ENCODE measurements at regions not wholly inside any gene's neighbourhood (a gene's known extent, or its start where the extent isn't known, plus 50 kb on each side); places are given as distances from the start of the nearest gene placed in this dataset.

DNA sequence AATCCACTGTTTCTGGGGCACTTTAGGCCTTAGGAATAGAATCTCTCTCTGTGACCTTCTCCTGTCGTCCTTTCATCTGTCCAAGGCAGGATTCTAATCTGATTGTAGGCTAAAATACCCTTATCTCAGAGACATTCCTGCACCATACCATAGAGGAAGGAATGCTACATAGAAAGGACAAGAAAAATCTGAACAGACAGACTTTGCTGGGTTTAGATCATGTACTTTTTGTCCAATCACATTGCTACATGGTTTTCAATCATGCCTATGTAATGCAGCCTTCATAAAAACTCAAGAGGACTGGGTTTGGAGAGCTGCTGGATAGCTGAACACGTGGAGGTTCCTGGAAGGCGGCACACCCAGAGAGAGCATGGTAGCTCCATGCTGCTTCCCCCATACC lies 378.5 kb upstream of the SEMA6D start:
- intact Hi-C loops (cut with micrococcal nuclease): no loop called here
- Mint-ChIP-seq H3K27me3 (ENCODE audit: insufficient read depth) (no peaks in the 10 kb centered on the region), H3K4me1 (ENCODE audit: low read depth) (no peaks in the 10 kb centered on the region), H3K36me3 (ENCODE audit: low read depth) (no peaks in the 10 kb centered on the region), H3K4me3 (no peak overlapping the region), H3K9me3 (peaks cover 9% of the 10 kb centered on the region), H3K27ac (no peak overlapping the region)
- DNase-seq (ENCODE audit: low spot score): no peak

DNA sequence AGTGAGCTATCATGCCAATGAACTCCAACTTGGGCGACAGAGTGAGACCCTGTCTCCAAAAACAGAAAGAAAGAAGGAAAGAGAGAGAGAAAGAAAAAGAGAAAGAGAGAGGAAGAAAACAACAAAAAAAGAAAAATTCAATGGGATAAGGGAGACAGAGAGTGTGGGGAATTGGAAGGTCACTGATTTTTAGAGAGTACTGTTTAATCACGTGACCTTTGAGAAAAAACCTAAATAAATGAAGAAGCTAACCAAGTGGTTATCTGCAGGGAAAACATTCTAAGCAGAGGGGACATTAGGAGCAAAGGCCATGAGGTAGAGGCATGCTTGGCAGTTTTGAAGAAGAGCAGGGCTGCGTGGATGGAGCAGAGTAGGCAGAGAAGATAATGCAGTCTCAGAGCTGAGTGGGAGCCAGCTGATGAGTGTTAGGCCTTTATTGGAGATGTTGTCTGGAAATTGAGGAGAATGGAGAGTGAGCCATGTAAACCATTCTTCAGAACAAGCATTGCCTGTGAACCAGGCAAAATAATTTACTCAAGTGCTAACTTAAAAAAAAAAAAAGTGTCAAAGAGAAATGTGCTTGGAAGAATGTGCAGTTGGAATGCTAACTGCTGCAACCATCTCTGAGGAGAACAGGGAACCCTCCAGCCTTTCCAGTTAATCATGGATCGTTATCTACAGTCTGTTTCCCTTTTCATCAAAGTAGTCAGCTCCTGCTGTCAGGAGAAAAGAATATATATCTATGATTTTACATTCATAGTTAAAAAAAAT lies 377.3 kb upstream of the SEMA6D start:
- intact Hi-C loops (cut with micrococcal nuclease): no loop called here
- H3K4me1 Mint-ChIP-seq (ENCODE audit: low read depth): no peaks in the 10 kb centered on the region
- no peak for DNase-seq (ENCODE audit: low spot score)
- no peak overlapping the region for H3K27ac Mint-ChIP-seq
- H3K9me3 Mint-ChIP-seq: peaks cover 9% of the 10 kb centered on the region
- H3K36me3 Mint-ChIP-seq (ENCODE audit: low read depth): no peaks in the 10 kb centered on the region
- H3K27me3 Mint-ChIP-seq (ENCODE audit: insufficient read depth): no peaks in the 10 kb centered on the region
- H3K4me3 Mint-ChIP-seq: no peak overlapping the region

DNA sequence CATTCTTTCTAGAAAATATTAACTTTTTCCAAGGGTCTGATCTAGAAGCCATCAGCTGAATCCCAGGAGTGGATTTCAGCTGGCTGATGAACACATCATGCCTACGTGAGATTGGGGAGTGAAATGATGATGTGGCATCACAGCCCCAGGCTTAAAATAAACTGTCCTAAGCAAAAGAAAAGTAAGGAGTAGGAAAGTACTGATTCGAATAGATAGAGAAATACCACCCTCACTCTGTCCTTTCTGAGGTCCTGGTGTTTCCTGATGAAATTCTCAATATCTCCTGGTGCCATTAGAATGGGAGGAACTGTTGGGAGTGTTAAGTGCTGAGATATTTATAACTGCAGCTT lies 376.8 kb upstream of the SEMA6D start:
- intact Hi-C loops (cut with micrococcal nuclease): no loop called here
- no peak for DNase-seq (ENCODE audit: low spot score)
- Mint-ChIP-seq H3K4me1 (ENCODE audit: low read depth) (no peaks in the 10 kb centered on the region), H3K36me3 (ENCODE audit: low read depth) (no peaks in the 10 kb centered on the region), H3K27me3 (ENCODE audit: insufficient read depth) (no peaks in the 10 kb centered on the region), H3K27ac (no peak overlapping the region), H3K9me3 (peaks cover 9% of the 10 kb centered on the region), H3K4me3 (no peak overlapping the region)

DNA sequence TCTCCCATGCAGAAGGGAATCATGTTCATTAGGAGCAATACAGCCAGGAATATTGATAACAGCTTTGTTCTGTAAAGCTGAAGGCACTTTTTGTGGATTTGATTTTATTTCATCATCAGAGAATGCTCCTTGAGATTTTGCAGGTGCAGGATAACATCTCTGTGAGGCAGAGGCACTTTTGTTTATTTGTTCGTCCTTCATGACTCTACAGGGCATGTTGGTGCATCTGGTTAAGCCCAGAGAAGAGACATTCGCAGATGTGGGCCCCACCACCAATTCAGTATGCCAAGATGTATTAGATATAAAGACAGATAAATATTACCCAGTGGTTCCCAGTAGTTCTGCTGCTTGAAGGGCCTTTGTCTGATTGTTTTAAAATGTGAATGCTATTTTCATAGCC lies 368.1 kb upstream of the SEMA6D start:
- H3K36me3 Mint-ChIP-seq (ENCODE audit: low read depth): no peaks in the 10 kb centered on the region
- no peaks in the 10 kb centered on the region for H3K27me3 Mint-ChIP-seq (ENCODE audit: insufficient read depth)
- H3K27ac Mint-ChIP-seq: no peak overlapping the region

DNA sequence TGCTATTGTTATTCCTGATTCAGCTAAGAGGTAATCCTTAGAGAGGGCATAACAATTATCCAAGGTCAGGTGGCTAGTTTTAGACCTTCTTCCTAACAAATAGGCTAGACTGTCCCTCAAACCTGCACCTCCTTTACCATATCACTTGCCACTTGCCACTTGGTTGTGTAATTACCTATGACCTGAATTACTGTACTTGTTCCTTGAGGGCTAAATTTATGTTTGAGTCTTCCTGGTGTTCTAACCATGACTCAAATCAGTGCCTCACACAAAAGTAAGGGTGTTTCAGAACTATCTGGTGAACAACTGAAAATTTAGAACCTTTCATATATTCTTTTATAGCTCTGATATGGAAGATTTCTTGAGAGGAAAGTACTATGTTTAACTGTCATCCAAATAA lies 365.8 kb upstream of the SEMA6D start:
- H3K4me1 Mint-ChIP-seq (ENCODE audit: low read depth): no peaks in the 10 kb centered on the region

More for the DNA sequence above, 368.1 kb upstream of the SEMA6D start:
- Mint-ChIP-seq H3K4me3 (no peak overlapping the region), H3K9me3 (no peaks in the 10 kb centered on the region), H3K4me1 (ENCODE audit: low read depth) (no peaks in the 10 kb centered on the region)
- intact Hi-C loops (cut with micrococcal nuclease): no loop called here
- DNase-seq (ENCODE audit: low spot score): no peak

DNA sequence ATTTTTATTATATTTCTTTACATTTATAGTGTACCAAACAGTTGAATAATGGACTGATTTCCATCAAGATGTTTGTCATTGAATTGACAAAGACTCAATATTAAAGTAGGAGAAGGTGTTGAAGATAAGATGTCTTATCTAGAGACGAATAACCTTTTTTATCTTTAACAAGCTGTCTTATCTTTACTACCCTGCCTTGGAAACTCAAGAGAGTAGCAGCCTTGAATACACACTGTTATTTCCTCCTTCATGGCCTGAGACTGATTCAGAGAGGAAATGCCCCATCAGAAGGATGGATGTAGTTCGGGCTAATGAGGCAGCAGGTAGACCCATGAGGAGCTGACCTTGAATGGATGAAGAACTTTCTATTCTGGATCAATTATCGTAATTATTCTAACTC lies 365.1 kb upstream of the SEMA6D start:
- H3K27ac Mint-ChIP-seq: no peak overlapping the region
- peaks cover 3% of the 10 kb centered on the region for H3K9me3 Mint-ChIP-seq
- H3K4me1 Mint-ChIP-seq (ENCODE audit: low read depth): no peaks in the 10 kb centered on the region
- no peak overlapping the region for H3K4me3 Mint-ChIP-seq
- no peaks in the 10 kb centered on the region for H3K27me3 Mint-ChIP-seq (ENCODE audit: insufficient read depth)
- intact Hi-C loops (cut with micrococcal nuclease): no loop called here
- no peak for DNase-seq (ENCODE audit: low spot score)
- H3K36me3 Mint-ChIP-seq (ENCODE audit: low read depth): no peaks in the 10 kb centered on the region

More for the DNA sequence above, 365.8 kb upstream of the SEMA6D start:
- H3K27me3 Mint-ChIP-seq (ENCODE audit: insufficient read depth): no peaks in the 10 kb centered on the region
- no peaks in the 10 kb centered on the region for H3K9me3 Mint-ChIP-seq
- H3K27ac Mint-ChIP-seq: no peak overlapping the region
- intact Hi-C loops (cut with micrococcal nuclease): no loop called here
- H3K4me3 Mint-ChIP-seq: no peak overlapping the region
- H3K36me3 Mint-ChIP-seq (ENCODE audit: low read depth): no peaks in the 10 kb centered on the region
- no peak for DNase-seq (ENCODE audit: low spot score)

DNA sequence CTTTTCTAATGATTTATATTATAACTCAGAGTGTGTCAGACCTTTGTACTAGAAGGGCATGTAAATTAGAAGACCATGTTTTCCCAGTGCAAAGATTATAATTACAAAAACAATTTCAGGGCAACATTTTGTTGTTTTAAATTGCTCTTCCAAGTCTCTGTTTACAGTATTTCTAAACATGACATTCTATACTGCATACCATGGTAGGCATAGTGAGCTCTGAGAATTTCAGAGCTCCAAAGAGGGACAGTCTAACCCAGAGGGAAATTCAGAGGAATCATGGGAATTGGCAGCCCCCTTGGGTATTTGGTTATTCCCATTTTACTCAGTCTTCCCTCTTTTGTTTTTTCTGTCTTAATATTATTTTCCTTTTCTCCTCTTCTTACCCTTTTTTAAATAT lies 361.5 kb upstream of the SEMA6D start:
- H3K27me3 Mint-ChIP-seq (ENCODE audit: insufficient read depth): no peaks in the 10 kb centered on the region
- no peaks in the 10 kb centered on the region for H3K36me3 Mint-ChIP-seq (ENCODE audit: low read depth)
- peaks cover 3% of the 10 kb centered on the region for H3K9me3 Mint-ChIP-seq
- H3K4me1 Mint-ChIP-seq (ENCODE audit: low read depth): no peaks in the 10 kb centered on the region
- no peak overlapping the region for H3K4me3 Mint-ChIP-seq
- no peak for DNase-seq (ENCODE audit: low spot score)
- intact Hi-C loops (cut with micrococcal nuclease): no loop called here
- H3K27ac Mint-ChIP-seq: no peak overlapping the region

DNA sequence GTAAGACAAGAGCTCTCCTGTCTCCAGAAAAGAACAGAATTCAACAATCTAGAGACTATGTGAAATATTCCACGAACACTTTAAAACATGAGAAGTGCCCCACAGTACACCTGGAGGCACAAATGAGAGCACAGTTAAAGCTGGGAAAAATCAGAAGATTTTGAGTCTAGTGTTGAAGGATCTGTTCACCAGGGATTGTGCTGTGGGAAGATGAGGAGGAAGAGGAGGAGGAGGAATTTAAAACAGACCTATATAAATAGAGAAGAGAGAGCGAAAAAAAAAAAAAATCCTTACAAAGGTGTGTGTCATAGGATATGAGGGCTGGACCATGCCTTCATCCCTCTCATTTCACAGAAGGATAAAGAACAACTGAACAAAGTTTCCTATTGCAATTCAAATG lies 361.0 kb upstream of the SEMA6D start:
- no peak overlapping the region for H3K27ac Mint-ChIP-seq
- intact Hi-C loops (cut with micrococcal nuclease): no loop called here
- H3K36me3 Mint-ChIP-seq (ENCODE audit: low read depth): no peaks in the 10 kb centered on the region
- no peak for DNase-seq (ENCODE audit: low spot score)
- H3K9me3 Mint-ChIP-seq: peaks cover 3% of the 10 kb centered on the region
- H3K27me3 Mint-ChIP-seq (ENCODE audit: insufficient read depth): no peaks in the 10 kb centered on the region
- H3K4me1 Mint-ChIP-seq (ENCODE audit: low read depth): no peaks in the 10 kb centered on the region
- H3K4me3 Mint-ChIP-seq: no peak overlapping the region

DNA sequence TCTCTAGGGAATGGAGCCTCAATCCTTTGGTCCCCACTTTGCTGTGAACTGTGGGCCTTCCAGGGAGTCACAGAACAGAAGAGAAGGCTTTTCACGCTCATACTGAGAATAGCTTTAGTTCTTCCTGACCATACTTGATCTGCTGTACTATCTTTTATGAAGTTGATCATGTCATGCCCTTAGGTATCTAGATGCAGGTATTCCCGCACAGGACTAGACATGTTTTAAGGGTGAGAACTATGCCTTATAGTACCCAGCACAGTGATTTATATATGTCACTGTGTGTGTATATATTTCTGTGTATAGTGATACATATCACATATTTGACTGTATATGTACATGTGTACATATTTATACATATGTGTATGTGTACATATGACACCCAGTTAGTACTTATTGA lies 358.4 kb upstream of the SEMA6D start:
- DNase-seq (ENCODE audit: low spot score): no peak
- H3K4me3 Mint-ChIP-seq: no peak overlapping the region
- no peaks in the 10 kb centered on the region for H3K27me3 Mint-ChIP-seq (ENCODE audit: insufficient read depth)
- peaks cover 3% of the 10 kb centered on the region for H3K9me3 Mint-ChIP-seq
- H3K27ac Mint-ChIP-seq: no peak overlapping the region
- H3K4me1 Mint-ChIP-seq (ENCODE audit: low read depth): no peaks in the 10 kb centered on the region
- H3K36me3 Mint-ChIP-seq (ENCODE audit: low read depth): no peaks in the 10 kb centered on the region
- intact Hi-C loops (cut with micrococcal nuclease): no loop called here

DNA sequence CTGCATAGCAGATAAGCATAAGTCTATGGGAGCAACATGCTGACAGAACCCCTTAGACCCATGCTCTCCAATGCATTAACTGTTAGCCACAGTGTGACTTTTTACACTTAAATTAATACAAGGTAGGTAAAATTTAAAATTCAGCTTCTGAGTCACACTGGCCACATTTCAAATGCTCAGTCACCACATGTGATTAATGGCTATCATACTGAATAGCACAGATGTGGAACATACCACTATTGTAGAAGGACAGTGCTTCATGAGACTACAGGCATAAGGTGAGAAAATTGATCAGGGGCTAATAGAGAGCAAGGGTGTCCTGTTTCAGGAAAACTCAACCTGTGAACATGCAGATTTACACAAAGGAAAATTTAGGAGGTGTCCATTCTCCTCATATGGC lies 357.0 kb upstream of the SEMA6D start:
- Mint-ChIP-seq H3K36me3 (ENCODE audit: low read depth) (no peaks in the 10 kb centered on the region), H3K4me3 (no peak overlapping the region), H3K27me3 (ENCODE audit: insufficient read depth) (no peaks in the 10 kb centered on the region), H3K27ac (no peak overlapping the region), H3K4me1 (ENCODE audit: low read depth) (no peaks in the 10 kb centered on the region), H3K9me3 (peaks cover 3% of the 10 kb centered on the region)
- DNase-seq (ENCODE audit: low spot score): no peak
- intact Hi-C loops (cut with micrococcal nuclease): no loop called here

DNA sequence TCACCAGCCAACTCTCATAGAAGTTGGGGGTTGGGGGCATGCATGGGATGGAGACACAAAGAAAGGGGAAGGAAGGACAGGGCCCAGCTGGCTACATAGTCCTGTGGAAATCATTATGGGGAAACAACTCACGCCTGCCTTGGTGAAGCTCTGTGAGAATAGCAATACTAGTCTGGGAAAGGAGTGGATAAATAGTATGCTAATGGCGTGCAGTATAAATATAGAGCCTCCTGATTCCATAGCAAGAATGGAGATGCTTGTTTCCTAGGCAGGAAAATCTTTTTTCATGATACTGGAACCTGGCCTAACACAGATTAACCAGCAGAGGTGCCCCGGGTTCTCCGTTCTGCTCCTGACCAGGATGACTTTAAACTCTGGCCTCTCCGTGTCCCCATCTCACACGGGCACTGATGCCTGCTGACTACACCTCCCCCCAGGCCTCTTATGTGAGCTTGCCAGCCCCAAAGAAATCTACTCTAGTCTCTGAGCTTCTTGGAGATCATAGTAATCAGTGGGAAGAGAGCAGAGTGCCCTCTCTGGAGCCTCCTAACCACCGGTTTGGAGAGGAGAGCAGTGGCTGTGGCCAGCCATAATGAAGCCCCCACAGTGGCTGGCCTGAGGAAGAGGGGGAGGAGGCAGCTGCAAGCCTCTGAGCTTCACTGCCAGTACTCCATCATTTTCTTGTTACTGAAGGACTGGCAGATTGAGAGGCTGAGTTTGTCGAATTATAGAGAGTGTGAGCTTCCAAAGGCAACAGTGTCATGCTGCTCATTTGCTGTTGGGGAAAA lies 355.0 kb upstream of the SEMA6D start:
- H3K4me1 Mint-ChIP-seq (ENCODE audit: low read depth): no peaks in the 10 kb centered on the region
- H3K4me3 Mint-ChIP-seq: no peak overlapping the region
- DNase-seq (ENCODE audit: low spot score): no peak
- intact Hi-C loops (cut with micrococcal nuclease): no loop called here
- no peak overlapping the region for H3K27ac Mint-ChIP-seq
- no peaks in the 10 kb centered on the region for H3K9me3 Mint-ChIP-seq
- no peaks in the 10 kb centered on the region for H3K36me3 Mint-ChIP-seq (ENCODE audit: low read depth)
- no peaks in the 10 kb centered on the region for H3K27me3 Mint-ChIP-seq (ENCODE audit: insufficient read depth)

DNA sequence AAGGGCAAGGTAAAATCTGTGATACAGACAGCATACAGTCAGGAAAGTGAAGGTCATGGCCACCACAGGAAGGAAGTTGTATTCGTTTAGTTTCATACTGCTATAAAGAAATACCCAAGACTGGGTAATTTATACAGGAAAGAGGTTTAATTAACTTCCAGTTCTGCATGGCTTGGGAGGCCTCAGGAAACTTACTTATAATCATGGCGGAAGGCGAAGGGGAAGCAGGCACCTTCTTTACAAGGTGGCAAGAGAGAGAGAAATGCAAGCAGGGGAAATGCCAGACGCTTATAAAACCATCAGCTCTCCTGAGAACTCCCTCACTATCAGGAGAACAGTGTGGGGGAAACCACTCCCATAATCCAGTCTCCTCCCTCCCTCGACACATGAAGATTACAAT lies 353.7 kb upstream of the SEMA6D start:
- no peak for DNase-seq (ENCODE audit: low spot score)
- Mint-ChIP-seq H3K36me3 (ENCODE audit: low read depth) (no peaks in the 10 kb centered on the region), H3K9me3 (no peaks in the 10 kb centered on the region), H3K27me3 (ENCODE audit: insufficient read depth) (no peaks in the 10 kb centered on the region), H3K27ac (no peak overlapping the region), H3K4me1 (ENCODE audit: low read depth) (no peaks in the 10 kb centered on the region), H3K4me3 (no peak overlapping the region)
- intact Hi-C loops (cut with micrococcal nuclease): no loop called here

DNA sequence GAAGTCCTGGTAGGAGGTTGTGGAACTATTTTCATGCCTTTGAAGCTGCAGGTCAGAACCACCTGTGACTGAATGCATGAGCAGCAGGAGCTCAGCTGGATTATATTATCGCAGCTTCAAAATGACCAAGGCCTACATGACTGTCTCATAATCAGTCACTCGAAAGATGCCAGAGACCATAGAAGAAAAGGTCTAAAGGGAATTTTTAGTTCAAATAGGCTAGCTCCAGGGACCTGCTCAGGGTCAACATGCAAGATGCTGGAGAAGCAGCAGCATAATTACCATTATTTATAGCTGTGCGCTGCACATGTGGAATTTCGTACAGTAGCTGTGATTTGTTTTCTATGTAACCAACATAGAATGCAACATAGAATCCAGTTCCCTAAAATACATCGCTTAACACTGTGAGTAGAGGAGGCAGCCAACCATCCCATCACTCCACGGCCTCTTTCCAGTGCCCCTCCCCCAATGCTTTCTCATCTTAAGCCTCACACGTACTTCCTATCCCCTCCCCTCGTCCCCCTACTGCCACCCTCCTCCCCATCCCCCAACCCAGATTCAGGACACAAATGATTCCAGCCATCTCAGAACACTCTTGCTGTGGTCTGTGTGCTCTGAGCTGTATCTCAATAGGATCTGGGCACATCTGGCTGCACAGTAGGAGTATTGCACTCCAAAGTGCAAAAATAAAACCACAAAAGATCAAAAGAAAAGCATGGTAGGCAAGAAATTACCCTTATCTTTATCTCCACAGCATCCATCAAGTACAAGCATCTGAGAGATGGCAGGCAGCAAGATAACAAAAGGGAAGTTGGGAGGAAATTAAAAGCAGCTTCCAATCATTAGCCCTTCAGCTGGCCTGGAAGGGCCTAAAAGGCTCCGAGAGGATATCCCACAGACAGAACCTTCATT lies 352.8 kb upstream of the SEMA6D start:
- DNase-seq (ENCODE audit: low spot score): no peak
- Mint-ChIP-seq H3K27me3 (ENCODE audit: insufficient read depth) (no peaks in the 10 kb centered on the region), H3K4me3 (no peak overlapping the region), H3K9me3 (no peaks in the 10 kb centered on the region), H3K27ac (no peak overlapping the region), H3K36me3 (ENCODE audit: low read depth) (no peaks in the 10 kb centered on the region), H3K4me1 (ENCODE audit: low read depth) (no peaks in the 10 kb centered on the region)
- intact Hi-C loops (cut with micrococcal nuclease): no loop called here
